ENCODE measurements at regions not wholly inside any gene's neighbourhood (a gene's known extent, or its start where the extent isn't known, plus 50 kb on each side); places are given as distances from the start of the nearest gene placed in this dataset.

- no peak for TF ChIP-seq REST (IDR thresholded peaks at IDR 0.05; ENCODE audit: unreplicated experiment)
- no peak for TF ChIP-seq EZH2phosphoT487 (IDR thresholded peaks at IDR 0.05; ENCODE audit: unreplicated experiment)
Measured at GRCh38 chr4:11698846-11699590, 270.3 kb upstream of the HS3ST1 start (continued).

- Mint-ChIP-seq H3K4me3 (no peak overlapping the region), H3K4me1 (peaks cover 5% of the 10 kb centered on the region; the same call in 1 of the 3 replicates), H3K9me3 (peaks cover 9% of the 10 kb centered on the region), H3K36me3 (ENCODE audit: low read depth) (0 out of 3 replicates have a peak, but pooled peaks cover 3% of the 10 kb centered on the region), H3K27ac (no peak overlapping the region; the same call in 1 of the 2 replicates), H3K27me3 (ENCODE audit: insufficient read depth, low read depth, poor library complexity) (no peaks in the 10 kb centered on the region)
- ATAC-seq (no peak), DNase-seq (ENCODE audit: low spot score) (no peak)
- Histone ChIP-seq H3F3A (replicated peaks; ENCODE audit: low read depth) (no peaks in the 10 kb centered on the region), H3K79me2 (replicated peaks; ENCODE audit: insufficient read depth) (no peaks in the 10 kb centered on the region), H3K36me3 (ENCODE audit: insufficient read depth) (no peaks in the 10 kb centered on the region), H3K4me3 (no peak overlapping the region), H3K4me2 (no peak overlapping the region), H3K4me1 (ENCODE audit: insufficient read depth) (no peaks in the 10 kb centered on the region), H3K27ac (ENCODE audit: low read depth) (no peak overlapping the region), H2AFZ (peak overlapping the region; percentile 39), H3K27me3 (ENCODE audit: insufficient read depth) (no peaks in the 10 kb centered on the region), H3K9me2 (ENCODE audit: insufficient read depth) (peaks cover 9% of the 10 kb centered on the region; the same call in 1 of the 2 replicates), H4K20me1 (replicated peaks; ENCODE audit: insufficient read depth) (no peaks in the 10 kb centered on the region)
- TF ChIP-seq REST (IDR thresholded peaks at IDR 0.05; ENCODE audit: unreplicated experiment), result no peak
- TF ChIP-seq EZH2phosphoT487 (IDR thresholded peaks at IDR 0.05; ENCODE audit: unreplicated experiment), result no peak
- no peak for TF ChIP-seq ETS1 (IDR thresholded peaks at IDR 0.05)
- TF ChIP-seq EZH2 (IDR thresholded peaks at IDR 0.05; ENCODE audit: low read depth, unreplicated experiment), result no peak
- no peak for TF ChIP-seq NANOG (IDR thresholded peaks at IDR 0.05; ENCODE audit: borderline replicate concordance)
- no peak for TF ChIP-seq JUNB (IDR thresholded peaks at IDR 0.05; ENCODE audit: unreplicated experiment)
- no peak for TF ChIP-seq STAT1 (IDR thresholded peaks at IDR 0.05; ENCODE audit: unreplicated experiment)
- TF ChIP-seq ZNF462 (CRISPR knock-in tag; IDR thresholded peaks at IDR 0.05), result no peak
- no peak for TF ChIP-seq CREB1 (CRISPR knock-in tag; IDR thresholded peaks at IDR 0.05; ENCODE audit: low read depth)
Measured at GRCh38 chr4:11698033-11698432, 269.3 kb upstream of the HS3ST1 start.
